NCI-H69 (cell line): ENCODE measurements at regions not wholly inside any gene's neighbourhood (a gene's known extent, or its start where the extent isn't known, plus 50 kb on each side); places are given as distances from the start of the nearest gene placed in this dataset.
"Not testable (repeated sequence)": the region's sequence is repeated elsewhere in the genome, so short reads cannot be mapped to it uniquely, and the experiment has no call there.

Experiments used
- DNase-seq: peaks from one replicate; lab custom pipeline; 2025; lab: John Stamatoyannopoulos, UW

- no peak for DNase-seq
Observed at GRCh38 chr1:104163912-104164476, 414.3 kb downstream of the AMY1C start.

GRCh38 chr1:104172243-104172681 lies 422.6 kb downstream of the AMY1C start:
- DNase-seq, result no peak

GRCh38 chr1:104182251-104182650 lies 432.6 kb downstream of the AMY1C start:
- DNase-seq, result no peak

- DNase-seq, result peak; percentile 1
Observed at GRCh38 chr1:104189207-104189606, 439.5 kb downstream of the AMY1C start.

GRCh38 chr1:104190821-104191220 lies 441.1 kb downstream of the AMY1C start:
- no peak for DNase-seq

- DNase-seq, result peak; percentile 45
Observed at GRCh38 chr1:104195395-104195794, 445.7 kb downstream of the AMY1C start.

- DNase-seq, result peak; percentile 67
Observed at GRCh38 chr1:104196136-104196535, 446.4 kb downstream of the AMY1C start.

GRCh38 chr1:104197516-104197915 lies 447.8 kb downstream of the AMY1C start:
- no peak for DNase-seq

- DNase-seq, result peak; percentile 1
Observed at GRCh38 chr1:104212239-104212638, 462.5 kb downstream of the AMY1C start.

GRCh38 chr1:104217395-104217986 lies 467.8 kb downstream of the AMY1C start:
- not testable (repeated sequence) for DNase-seq

- DNase-seq, result no peak
Observed at GRCh38 chr1:104229860-104230259, 480.2 kb downstream of the AMY1C start.

- DNase-seq, result no peak
Observed at GRCh38 chr1:104231676-104232075, 482.0 kb downstream of the AMY1C start.

- DNase-seq, result no peak
Observed at GRCh38 chr1:104235141-104235540, 485.4 kb downstream of the AMY1C start.

GRCh38 chr1:104238991-104239390 lies 489.3 kb downstream of the AMY1C start:
- peak; percentile 89 for DNase-seq

GRCh38 chr1:104248385-104248784 lies 498.7 kb downstream of the AMY1C start:
- DNase-seq, result no peak

GRCh38 chr1:104259481-104259880 lies 509.8 kb downstream of the AMY1C start:
- no peak for DNase-seq

GRCh38 chr1:104263110-104263509 lies 513.4 kb downstream of the AMY1C start:
- DNase-seq, result not testable (repeated sequence)

GRCh38 chr1:104264521-104264920 lies 514.8 kb downstream of the AMY1C start:
- no peak for DNase-seq

GRCh38 chr1:104265163-104265562 lies 515.5 kb downstream of the AMY1C start:
- no peak for DNase-seq

GRCh38 chr1:104266612-104267011 lies 516.9 kb downstream of the AMY1C start:
- no peak for DNase-seq

GRCh38 chr1:104288322-104288721 lies 538.6 kb downstream of the AMY1C start:
- not testable (repeated sequence) for DNase-seq

GRCh38 chr1:104291156-104291555 lies 541.5 kb downstream of the AMY1C start:
- no peak for DNase-seq

GRCh38 chr1:104294259-104294658 lies 544.6 kb downstream of the AMY1C start:
- peak; percentile 94 for DNase-seq

- DNase-seq, result peak; percentile 89
Observed at GRCh38 chr1:104295511-104295910, 545.8 kb downstream of the AMY1C start.
